HL-60 (cell line): ENCODE measurements at regions not wholly inside any gene's neighbourhood (a gene's known extent, or its start where the extent isn't known, plus 50 kb on each side); places are given as distances from the start of the nearest gene placed in this dataset.

Source experiments
- DNase-seq, 2 experiments: peaks; one replicate each; pipeline ENCODE4 v3.0.0-alpha.2; 2010 to 2020; ENCODE audit warnings: low read depth in 1 of 2, low spot score in 1 of 2
- H3K27ac ChIP-seq: fragments of 250-450 bp; sonication (Bioruptor Pico); replicated peaks from 2 replicates; pipeline ENCODE4 v1.5.1; 2020; ENCODE audit warnings: mild to moderate bottlenecking, moderate library complexity
- H3K27me3 ChIP-seq: fragments of 250-450 bp; sonication (Bioruptor Pico); 2 replicates; pipeline ENCODE4 v1.5.1; 2021; ENCODE audit warnings: mild to moderate bottlenecking, moderate library complexity; ENCODE audit not compliant: insufficient read depth, poor library complexity, severe bottlenecking
- H3K4me3 ChIP-seq: replicated peaks from 2 replicates; pipeline ENCODE4 v1.5.1; 2011; ENCODE audit warnings: mild to moderate bottlenecking, control low read depth, low read length; ENCODE audit not compliant: insufficient read depth
- GABPA ChIP-seq: IDR thresholded peaks from 2 replicates; pipeline ENCODE4 v1.6.1; 2012; ENCODE audit warnings: low read depth
- POLR2AphosphoS5 ChIP-seq: IDR thresholded peaks from 2 replicates; pipeline ENCODE4 v1.6.1; 2012; ENCODE audit warnings: low read depth
- SPI1 ChIP-seq: IDR thresholded peaks from 2 replicates; pipeline ENCODE4 v1.6.1; 2012; ENCODE audit warnings: low read depth, mild to moderate bottlenecking, borderline replicate concordance
- TF ChIP-seq, protein P1 (sequence below): IDR thresholded peaks from one replicate; pipeline ENCODE4 v1.5.1; 2011; ENCODE audit warnings: low read length, control low read depth, inconsistent platforms; ENCODE audit not compliant: insufficient read depth
- TF ChIP-seq, protein P2 (sequence below): IDR thresholded peaks from 2 replicates; pipeline ENCODE4 v1.6.1; 2012; ENCODE audit warnings: low read depth; ENCODE audit not compliant: insufficient replicate concordance

DNA sequence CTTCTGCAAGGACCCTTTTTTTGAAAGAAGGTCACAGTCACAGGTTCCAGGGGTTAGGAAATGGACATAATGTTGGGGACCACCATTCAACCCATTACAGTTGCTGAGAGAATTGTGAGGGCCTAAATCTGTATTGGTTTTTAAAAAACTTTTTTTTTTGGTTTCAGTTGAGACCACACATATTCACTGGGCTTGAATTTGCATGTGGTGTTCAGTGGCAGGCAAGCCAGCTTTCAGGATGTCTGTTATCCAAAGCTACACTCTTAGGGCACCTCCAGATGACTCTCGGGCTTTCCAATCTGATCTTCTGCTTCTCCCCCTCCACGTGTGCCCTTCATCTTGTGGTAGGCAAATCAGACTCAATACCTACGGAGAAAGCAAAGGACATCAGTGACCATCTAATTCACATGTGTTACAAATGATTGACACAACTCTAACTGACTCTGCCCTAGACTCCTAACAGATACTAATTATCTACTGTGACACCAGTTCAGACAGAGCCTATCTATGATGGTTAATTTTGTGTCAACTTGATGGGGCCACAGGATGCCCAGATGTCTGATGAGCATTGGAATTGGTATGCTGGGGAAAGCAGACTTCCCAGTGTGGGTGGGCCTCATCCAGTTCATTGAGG is 93.3 kb upstream of the ELMO1 start:
- TF ChIP-seq GABPA (no peak), POLR2AphosphoS5 (no peak), SPI1 (no peak)
- TF ChIP-seq, protein P1, sequence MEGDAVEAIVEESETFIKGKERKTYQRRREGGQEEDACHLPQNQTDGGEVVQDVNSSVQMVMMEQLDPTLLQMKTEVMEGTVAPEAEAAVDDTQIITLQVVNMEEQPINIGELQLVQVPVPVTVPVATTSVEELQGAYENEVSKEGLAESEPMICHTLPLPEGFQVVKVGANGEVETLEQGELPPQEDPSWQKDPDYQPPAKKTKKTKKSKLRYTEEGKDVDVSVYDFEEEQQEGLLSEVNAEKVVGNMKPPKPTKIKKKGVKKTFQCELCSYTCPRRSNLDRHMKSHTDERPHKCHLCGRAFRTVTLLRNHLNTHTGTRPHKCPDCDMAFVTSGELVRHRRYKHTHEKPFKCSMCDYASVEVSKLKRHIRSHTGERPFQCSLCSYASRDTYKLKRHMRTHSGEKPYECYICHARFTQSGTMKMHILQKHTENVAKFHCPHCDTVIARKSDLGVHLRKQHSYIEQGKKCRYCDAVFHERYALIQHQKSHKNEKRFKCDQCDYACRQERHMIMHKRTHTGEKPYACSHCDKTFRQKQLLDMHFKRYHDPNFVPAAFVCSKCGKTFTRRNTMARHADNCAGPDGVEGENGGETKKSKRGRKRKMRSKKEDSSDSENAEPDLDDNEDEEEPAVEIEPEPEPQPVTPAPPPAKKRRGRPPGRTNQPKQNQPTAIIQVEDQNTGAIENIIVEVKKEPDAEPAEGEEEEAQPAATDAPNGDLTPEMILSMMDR, result no peak
- TF ChIP-seq, protein P2, sequence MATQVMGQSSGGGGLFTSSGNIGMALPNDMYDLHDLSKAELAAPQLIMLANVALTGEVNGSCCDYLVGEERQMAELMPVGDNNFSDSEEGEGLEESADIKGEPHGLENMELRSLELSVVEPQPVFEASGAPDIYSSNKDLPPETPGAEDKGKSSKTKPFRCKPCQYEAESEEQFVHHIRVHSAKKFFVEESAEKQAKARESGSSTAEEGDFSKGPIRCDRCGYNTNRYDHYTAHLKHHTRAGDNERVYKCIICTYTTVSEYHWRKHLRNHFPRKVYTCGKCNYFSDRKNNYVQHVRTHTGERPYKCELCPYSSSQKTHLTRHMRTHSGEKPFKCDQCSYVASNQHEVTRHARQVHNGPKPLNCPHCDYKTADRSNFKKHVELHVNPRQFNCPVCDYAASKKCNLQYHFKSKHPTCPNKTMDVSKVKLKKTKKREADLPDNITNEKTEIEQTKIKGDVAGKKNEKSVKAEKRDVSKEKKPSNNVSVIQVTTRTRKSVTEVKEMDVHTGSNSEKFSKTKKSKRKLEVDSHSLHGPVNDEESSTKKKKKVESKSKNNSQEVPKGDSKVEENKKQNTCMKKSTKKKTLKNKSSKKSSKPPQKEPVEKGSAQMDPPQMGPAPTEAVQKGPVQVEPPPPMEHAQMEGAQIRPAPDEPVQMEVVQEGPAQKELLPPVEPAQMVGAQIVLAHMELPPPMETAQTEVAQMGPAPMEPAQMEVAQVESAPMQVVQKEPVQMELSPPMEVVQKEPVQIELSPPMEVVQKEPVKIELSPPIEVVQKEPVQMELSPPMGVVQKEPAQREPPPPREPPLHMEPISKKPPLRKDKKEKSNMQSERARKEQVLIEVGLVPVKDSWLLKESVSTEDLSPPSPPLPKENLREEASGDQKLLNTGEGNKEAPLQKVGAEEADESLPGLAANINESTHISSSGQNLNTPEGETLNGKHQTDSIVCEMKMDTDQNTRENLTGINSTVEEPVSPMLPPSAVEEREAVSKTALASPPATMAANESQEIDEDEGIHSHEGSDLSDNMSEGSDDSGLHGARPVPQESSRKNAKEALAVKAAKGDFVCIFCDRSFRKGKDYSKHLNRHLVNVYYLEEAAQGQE, result no peak
- no peaks in the 10 kb centered on the region for H3K27me3 ChIP-seq
- H3K27ac ChIP-seq, result no peak overlapping the region
- H3K4me3 ChIP-seq, result no peak overlapping the region
- no peak for DNase-seq

DNA sequence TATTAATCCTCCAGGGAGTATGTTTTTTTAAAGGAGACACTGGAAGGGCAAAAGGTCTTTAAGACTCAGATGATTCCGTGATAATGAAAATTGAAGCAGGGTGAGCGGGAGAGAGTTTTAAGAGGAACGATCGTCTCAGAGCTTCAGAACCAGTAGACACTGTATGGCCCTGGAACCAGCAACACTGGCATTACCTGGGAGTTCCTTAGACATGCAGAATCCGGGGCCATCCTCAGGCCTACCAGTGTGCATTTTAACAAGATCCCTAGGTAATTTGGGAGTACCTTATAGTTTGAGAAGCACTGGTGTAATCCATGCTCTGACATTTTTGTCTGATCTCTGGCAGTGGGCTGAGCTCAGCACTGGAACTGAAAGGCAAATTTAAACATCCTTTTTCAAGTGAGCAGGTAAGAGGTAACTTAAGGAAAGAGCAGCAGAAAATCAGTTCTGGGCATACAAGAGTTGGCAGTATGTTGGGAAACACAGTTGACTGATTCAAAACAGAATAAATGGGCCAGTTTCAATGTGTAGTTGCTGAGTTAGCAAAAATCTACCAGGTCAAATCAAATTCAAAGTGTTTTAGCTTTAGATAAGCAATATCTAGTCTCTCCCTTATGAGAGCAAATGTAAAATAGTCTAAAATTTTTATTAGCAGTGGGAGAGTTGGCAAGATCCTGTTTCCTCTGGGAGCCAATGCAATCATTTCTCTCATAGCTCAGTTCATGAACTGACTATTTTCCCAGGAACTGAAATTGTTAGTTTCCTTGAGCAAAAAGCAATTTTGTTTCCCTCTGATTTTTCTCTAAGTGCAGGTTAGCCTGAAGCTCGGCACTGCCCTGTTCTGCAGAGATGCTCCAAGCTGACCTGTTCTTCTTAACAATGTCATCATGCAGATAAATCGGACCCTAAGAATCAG is 97.2 kb upstream of the ELMO1 start:
- TF ChIP-seq, protein P2, result no peak
- TF ChIP-seq POLR2AphosphoS5 (no peak), SPI1 (no peak), GABPA (no peak)
- TF ChIP-seq, protein P1, result no peak
- Histone ChIP-seq H3K27me3 (no peaks in the 10 kb centered on the region), H3K27ac (no peak overlapping the region), H3K4me3 (no peak overlapping the region)
- no peak for DNase-seq

DNA sequence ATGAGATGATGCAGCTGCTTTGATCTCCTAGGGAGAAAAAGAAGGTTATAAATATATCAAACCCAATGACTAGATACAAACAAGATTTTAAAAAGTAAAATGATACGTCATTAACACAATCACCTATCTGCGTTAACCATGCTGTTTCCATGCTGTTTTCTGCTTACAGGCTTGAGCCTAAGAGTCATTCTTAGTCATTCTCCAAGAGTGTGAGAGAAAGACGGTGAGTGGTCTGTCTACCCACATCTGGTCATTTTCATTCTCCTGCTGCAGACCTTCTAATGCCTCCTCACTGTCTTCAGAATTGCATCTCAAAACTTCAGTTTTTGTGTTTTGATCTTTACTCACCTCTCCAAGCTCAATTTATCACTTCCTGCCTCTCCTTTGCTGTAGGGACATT is 98.0 kb upstream of the ELMO1 start:
- H3K27me3 ChIP-seq, result no peaks in the 10 kb centered on the region
- TF ChIP-seq SPI1 (no peak), POLR2AphosphoS5 (no peak), GABPA (no peak)
- TF ChIP-seq, protein P1, result no peak
- TF ChIP-seq, protein P2, result no peak
- DNase-seq, result no peak
- no peak overlapping the region for H3K27ac ChIP-seq
- no peak overlapping the region for H3K4me3 ChIP-seq
